ENCODE measurements at regions not wholly inside any gene's neighbourhood (a gene's known extent, or its start where the extent isn't known, plus 50 kb on each side); places are given as distances from the start of the nearest gene placed in this dataset.

DNA sequence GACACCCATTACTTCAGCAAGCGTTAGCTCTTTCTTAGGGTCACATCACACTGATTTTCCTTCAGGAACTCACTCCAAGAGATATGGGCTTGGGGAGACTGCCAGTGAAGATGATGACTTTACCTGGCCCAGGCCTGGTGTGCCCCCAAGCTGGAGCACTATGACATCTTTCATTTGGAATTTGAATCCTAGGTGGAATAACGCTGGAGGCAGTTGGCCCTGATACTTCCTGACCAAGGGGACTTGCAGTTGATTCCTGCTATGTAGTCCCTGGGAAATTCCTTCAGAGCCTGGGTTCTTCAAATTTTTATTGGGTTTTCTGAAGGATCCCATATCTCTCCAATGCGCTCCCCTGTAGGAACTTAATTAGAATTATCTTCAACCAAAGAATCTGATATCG, 114.9 kb upstream of the GUCA2B start:
- Mint-ChIP-seq H3K27ac (no peak overlapping the region), H3K36me3 (no peaks in the 10 kb centered on the region), H3K9me3 (no peaks in the 10 kb centered on the region)
- DNase-seq (ENCODE audit: low spot score in 2 of 2) = no peak
- no peak for ATAC-seq

DNA sequence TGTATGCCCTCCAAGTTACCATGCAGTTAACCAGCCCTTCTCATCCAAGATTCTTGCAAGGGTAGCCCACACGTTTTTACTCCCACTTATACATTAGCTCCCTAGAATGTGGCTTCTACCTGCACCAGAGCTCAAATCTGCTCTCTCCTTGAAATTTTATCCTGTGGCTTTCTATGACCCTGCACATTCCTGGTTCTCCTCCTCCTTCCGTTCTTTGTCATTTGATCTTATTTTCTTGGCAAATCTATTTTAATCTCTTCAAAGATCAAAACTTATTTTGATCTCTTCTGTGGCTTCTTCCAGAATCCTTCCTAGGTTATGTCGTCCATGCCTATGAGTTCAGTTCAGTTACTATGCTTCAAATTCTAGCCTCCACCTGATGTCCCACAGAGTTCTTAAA, 115.6 kb upstream of the GUCA2B start:
- Mint-ChIP-seq H3K27ac (no peak overlapping the region), H3K9me3 (no peaks in the 10 kb centered on the region)
- ATAC-seq = no peak

DNA sequence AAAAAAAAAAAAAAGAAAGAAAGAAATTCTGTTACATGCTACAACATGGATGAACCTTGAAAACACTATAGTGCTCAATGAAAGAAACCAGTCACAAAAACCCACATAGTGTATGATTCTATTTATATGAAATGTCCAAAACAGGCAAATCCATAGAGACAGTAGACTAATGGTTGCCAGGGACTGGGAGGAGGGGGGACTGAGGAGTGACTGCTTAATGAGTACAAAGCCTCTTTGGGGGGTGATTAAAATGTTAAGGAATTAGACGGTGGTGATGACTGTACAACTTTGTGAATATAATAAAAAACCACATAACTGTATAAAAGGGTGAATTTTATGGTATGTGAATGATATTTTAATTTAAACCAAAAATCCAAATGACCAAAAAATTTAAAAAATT, 116.0 kb upstream of the GUCA2B start:
- no peaks in the 10 kb centered on the region for H3K36me3 Mint-ChIP-seq
- no peak overlapping the region for H3K27ac Mint-ChIP-seq
- no peak for DNase-seq (ENCODE audit: low spot score in 2 of 2)
- no peak for ATAC-seq
- no peaks in the 10 kb centered on the region for H3K9me3 Mint-ChIP-seq

More for the DNA sequence above, 115.6 kb upstream of the GUCA2B start:
- DNase-seq (ENCODE audit: low spot score in 2 of 2) = no peak
- H3K36me3 Mint-ChIP-seq = no peaks in the 10 kb centered on the region

DNA sequence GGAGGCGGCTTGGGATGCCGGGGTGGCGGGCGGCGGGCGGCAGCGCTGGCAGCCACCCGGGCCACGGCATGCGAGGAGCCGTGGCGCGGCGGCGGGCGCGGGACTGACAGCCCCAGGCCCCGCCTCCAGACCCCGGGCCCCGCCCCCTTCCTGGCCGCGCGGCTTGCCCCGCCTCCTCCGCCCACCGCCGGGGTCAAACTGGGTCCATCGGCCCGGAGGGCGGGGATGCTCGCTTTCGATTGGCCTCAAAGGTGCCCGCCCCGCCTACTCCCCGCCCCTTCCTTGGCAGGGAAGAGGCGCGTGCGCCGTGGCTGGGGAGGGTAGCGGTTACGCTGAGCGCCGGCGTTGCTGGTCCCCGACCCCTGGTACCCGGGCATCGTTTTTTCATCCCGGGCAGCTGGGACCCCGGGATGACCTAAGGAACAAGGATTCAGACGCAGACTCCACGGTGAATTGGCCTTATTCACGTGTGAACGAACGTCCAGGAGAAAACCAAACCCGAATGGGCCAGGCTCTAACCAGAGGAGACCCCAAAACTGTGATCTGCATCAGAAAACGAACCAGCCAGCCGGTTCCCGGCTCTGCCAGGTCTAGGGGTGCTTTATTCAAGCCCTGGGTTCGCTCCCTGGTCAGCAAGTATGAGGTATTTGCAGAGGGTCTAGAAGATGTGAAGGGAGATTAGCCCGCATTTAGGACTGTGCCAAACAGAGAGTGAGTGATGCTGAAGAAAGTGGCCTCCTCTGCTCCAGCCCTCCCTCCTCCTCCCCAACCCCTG, 117.2 kb upstream of the GUCA2B start:
- Mint-ChIP-seq H3K27ac (peak overlapping the region in 1 of 2 donors; percentile 3), H3K36me3 (no peaks in the 10 kb centered on the region), H3K9me3 (peaks cover 0 to 3% of the 10 kb centered on the region in 2 donors)
- ATAC-seq (peak; percentile 93 to 95), DNase-seq (ENCODE audit: low spot score in 2 of 2) (peak; percentile 97 to 99)

DNA sequence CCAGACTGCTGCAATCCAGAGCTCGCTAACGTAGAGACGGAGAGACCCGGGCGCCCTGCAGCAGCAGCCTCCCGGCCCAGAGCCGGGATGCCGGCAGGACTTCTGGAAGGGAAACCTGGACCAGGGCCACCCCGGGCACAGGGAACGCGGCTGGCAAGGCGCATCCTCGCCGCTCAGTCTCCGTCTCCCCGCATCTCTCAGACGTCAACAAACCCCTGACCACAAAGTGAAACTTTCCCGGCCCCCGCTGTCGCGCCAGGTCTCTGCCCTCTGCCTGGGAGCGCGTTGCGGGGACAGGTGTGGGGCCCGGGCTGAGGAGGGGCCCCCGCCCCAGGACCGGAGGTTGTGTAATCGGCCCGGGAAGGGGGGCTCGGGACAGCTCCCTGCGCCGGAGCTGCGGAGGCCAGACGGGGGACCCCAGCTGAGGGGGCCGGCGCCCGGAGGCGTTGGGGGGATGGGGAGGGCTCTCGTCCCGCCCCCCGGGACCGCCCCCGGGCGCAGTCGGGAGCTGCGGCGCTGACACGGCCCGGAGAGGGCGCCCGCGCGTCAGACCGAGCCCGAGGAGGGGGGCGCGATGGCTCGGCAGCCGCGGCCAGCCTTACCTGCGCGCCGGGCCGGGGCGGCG, 116.6 kb upstream of the HIVEP3 start:
- H3K9me3 Mint-ChIP-seq = peaks cover 0 to 3% of the 10 kb centered on the region in 2 donors
- DNase-seq (ENCODE audit: low spot score in 2 of 2) (peak in 1 of 2 donors; percentile 76), ATAC-seq (peak; percentile 64 to 79)
- no peaks in the 10 kb centered on the region for H3K36me3 Mint-ChIP-seq
- peak overlapping the region in 1 of 2 donors; percentile 15 for H3K27ac Mint-ChIP-seq

DNA sequence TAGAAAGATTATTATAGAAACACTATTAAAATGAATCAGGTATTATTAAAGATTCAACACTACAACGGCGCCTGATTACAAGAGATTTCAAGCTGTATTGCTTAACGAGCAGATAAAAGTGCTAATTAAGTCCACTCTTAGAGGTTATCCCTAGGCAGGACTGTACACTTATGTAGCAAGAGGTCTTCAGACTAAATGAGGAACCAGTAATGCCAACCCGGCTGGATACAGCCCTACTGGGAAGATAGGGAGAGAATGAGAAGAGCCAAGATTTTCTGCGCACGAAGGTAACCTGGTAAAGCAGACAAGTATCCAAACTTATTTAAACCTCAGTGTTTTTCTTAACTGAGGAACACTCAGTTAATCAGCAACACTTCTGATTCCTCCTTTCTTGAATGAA, 115.7 kb upstream of the HIVEP3 start:
- ATAC-seq (no peak), DNase-seq (ENCODE audit: low spot score in 2 of 2) (no peak)
- Mint-ChIP-seq H3K36me3 (no peaks in the 10 kb centered on the region), H3K27ac (peak overlapping the region in 1 of 2 donors; percentile 15), H3K9me3 (peaks cover 0 to 3% of the 10 kb centered on the region in 2 donors)

DNA sequence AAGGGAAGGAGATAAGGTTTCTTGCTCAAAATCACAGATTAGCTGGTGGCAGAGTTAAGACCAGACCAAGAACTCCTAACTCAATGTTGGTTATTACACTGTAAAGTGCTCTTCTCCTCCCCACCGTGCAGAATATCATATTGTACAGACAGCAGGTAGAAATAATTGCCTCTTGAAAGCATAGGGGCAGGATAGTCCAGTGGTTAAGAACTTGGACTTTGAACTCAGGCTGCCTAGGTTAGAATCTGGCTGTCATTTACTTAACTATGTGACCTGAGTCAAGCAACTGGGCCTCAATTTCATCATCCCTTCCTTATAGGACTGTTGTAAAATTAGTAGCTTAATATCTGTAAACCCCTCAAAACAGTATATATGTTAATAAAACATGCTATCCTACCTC, 114.9 kb upstream of the HIVEP3 start:
- ATAC-seq (no peak), DNase-seq (ENCODE audit: low spot score in 2 of 2) (no peak)
- H3K36me3 Mint-ChIP-seq = peaks cover 0 to 5% of the 10 kb centered on the region in 2 donors
- H3K27ac Mint-ChIP-seq = no peak overlapping the region
- peaks cover 0 to 3% of the 10 kb centered on the region in 2 donors for H3K9me3 Mint-ChIP-seq

DNA sequence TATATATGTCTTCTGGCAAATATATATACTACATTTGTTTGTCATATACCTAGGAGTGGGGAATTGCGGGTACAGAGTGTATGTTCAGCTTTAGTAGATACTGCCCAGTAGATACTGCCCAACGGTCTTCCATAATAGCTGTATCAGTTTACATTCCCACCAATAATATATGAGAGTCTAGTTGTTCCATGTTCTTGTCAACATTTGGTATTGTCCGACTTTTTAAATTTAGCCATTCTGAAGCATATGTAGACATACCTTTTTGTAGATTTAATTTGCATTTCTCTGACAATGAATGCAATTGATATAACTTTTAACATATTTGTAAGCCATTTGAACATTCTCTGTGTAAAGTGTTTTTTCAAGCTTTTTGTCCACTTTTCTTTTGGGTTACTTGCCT, 99.0 kb upstream of the HIVEP3 start:
- H3K36me3 Mint-ChIP-seq = peaks cover 0 to 30% of the 10 kb centered on the region in 2 donors
- H3K27ac Mint-ChIP-seq = no peak overlapping the region
- no peak for ATAC-seq
- no peak for DNase-seq (ENCODE audit: low spot score in 2 of 2)
- peaks cover 4 to 18% of the 10 kb centered on the region in 2 donors for H3K9me3 Mint-ChIP-seq

DNA sequence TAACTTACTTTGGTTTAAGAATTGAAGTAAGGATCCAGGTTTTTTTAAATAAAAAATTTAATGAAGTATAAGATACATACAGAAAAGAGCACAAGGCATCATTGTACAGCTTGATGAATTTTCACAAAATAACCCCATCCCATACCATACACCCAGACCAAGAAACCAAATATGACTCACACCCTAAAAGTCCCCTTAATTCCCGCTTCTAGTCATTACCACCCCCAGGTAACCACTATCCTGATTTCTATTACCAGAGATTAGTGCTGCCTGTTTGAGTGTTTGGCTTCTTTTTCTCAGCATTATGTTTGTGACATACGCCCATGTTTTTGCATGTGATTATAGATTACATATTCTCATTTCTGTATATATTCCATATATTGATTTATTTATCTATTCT, 98.5 kb upstream of the HIVEP3 start:
- DNase-seq (ENCODE audit: low spot score in 2 of 2) (peak in 1 of 2 donors; percentile 22), ATAC-seq (peak; percentile 100)
- Mint-ChIP-seq H3K27ac (no peak overlapping the region), H3K36me3 (peaks cover 0 to 30% of the 10 kb centered on the region in 2 donors), H3K9me3 (peaks cover 4 to 19% of the 10 kb centered on the region in 2 donors)

DNA sequence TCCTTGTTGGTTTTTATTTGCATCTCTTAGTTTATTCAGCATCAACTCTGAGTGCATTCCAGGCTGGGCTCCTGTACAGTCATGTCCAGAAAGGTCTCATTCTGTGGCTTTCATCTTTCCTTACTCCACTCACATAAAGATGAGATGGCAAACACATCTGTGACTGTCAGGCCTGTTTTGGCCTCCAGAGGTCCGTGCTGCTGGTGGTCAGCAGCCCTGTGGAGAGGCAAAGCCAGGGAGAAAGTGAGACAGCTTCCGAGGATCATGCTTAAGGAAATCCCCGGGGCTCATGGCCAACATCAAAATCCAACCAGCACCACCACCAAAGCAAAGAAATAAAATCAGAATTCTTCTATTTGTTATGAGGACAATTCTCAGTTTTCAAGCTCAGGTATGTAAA, 96.1 kb upstream of the HIVEP3 start:
- Mint-ChIP-seq H3K27ac (no peak overlapping the region), H3K36me3 (peaks cover 0 to 39% of the 10 kb centered on the region in 2 donors), H3K9me3 (peaks cover 4 to 21% of the 10 kb centered on the region in 2 donors)
- DNase-seq (ENCODE audit: low spot score in 2 of 2) = no peak
- peak in 1 of 2 donors; percentile 43 for ATAC-seq

DNA sequence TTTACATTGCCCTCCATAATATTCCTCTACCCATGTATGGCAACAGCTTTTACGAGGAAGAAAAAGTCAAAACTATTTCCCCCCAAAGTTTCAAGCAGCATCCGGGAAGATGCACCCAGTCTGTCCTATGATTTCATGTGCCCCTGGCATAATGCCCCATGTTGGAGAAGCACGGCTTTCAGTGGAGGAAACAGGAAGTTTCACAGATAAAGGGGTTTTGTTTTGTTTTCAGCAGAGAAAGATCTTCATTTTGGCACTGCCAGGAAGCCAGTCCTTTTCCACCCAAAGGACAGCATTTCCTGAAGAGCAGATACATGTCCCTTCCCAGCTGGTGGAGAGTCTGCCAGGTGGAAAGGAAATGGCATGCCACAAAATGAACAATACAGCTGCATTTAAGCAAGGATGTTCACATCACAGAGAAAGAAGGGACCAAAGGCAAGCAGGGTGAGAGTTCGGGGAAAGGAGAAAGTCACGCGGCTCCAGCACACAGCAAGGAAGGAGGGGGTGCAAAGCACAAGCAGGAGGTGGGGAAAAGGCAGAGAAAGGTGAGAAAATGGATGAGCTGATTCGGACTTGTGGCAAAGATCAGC, 95.3 kb upstream of the HIVEP3 start:
- no peak overlapping the region for H3K27ac Mint-ChIP-seq

DNA sequence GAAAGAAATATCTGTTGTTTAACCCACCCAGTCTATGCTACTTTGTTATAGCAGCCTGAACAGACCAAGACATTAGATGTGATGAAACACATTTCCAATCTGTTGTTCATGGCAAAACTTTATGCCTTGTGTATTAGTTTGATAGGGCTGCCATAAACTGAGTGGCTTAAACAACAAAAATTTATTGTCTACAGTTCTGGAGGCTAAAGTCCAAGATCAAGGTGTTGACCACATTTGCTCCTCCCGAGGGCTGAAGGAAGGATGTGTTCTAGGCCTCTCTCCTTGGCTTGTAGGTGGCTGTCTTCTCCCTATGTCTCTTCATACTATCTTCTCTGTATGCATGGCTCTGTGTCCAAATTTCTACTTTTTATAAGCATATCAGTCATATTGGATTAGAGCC, 94.1 kb upstream of the HIVEP3 start:
- Mint-ChIP-seq H3K27ac (no peak overlapping the region), H3K9me3 (peaks cover 0 to 16% of the 10 kb centered on the region in 2 donors), H3K36me3 (peaks cover 0 to 29% of the 10 kb centered on the region in 2 donors)
- DNase-seq (ENCODE audit: low spot score in 2 of 2) (no peak), ATAC-seq (no peak)

More for the DNA sequence above, 95.3 kb upstream of the HIVEP3 start:
- H3K36me3 Mint-ChIP-seq = peaks cover 0 to 39% of the 10 kb centered on the region in 2 donors
- peaks cover 4 to 21% of the 10 kb centered on the region in 2 donors for H3K9me3 Mint-ChIP-seq
- DNase-seq (ENCODE audit: low spot score in 2 of 2) (no peak), ATAC-seq (no peak)

DNA sequence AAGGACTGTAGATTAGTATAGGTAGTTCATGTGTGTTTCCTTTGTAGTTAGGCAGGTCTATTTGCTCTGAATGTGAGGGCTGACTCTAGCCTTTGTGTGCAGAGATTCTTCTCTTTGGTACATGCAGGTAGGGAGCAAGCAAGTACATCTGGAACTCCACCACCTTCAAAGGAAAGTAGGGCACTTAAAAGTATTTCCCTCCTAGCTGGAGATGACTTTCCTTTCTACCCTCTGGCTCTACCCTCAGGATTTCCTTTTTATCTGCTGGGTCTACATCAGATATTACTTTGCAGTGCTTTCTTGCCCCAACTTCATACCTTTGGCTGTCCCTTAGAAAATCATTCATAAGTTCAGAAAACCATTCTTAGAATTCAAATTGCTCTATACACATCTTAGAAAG, 91.7 kb upstream of the HIVEP3 start:
- DNase-seq (ENCODE audit: low spot score in 2 of 2) = no peak
- Mint-ChIP-seq H3K36me3 (peaks cover 0 to 24% of the 10 kb centered on the region in 2 donors), H3K9me3 (peaks cover 0 to 16% of the 10 kb centered on the region in 2 donors), H3K27ac (no peak overlapping the region)
- ATAC-seq = no peak

DNA sequence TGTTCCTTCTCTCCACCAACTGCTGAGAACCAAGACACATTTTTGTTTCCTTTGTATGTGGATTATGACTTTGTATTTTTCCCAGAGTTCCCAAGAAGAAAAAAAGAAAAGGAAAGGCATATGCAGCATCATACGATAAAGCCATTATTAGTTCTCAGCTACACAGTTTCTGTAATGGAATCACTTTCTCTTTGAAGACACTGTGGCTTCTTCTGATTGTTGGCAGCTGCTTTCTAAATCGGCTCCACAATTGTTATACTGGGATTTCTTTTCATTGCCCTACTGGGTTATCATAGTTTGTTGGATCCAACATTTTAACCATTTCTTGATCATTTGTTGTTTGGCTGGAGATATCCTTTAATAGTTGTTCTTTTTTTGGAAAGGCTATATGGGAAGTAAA, 89.5 kb upstream of the HIVEP3 start:
- no peak for ATAC-seq
- H3K27ac Mint-ChIP-seq = no peak overlapping the region
- DNase-seq (ENCODE audit: low spot score in 2 of 2) = no peak
- peaks cover 0 to 10% of the 10 kb centered on the region in 2 donors for H3K36me3 Mint-ChIP-seq
- peaks cover 0 to 9% of the 10 kb centered on the region in 2 donors for H3K9me3 Mint-ChIP-seq

DNA sequence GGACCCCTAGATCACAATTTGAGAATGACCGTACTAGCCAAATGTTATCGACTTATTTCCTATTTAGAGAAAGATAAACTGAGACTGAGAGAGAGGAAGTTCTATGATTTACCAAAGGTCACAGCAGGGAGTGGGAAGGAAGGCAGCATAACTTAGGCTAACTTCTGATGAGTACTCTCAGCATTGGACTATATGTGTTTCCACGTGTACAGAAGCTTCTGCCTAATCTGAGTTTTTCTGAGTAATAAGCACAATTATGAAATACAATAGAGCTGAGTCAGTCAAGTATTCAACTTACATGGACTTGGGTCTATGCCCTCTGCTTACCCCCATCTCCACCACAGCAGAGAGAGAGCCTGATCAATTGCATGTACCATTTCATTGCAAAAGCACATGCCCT, 88.1 kb upstream of the HIVEP3 start:
- H3K27ac Mint-ChIP-seq = no peak overlapping the region
- DNase-seq (ENCODE audit: low spot score in 2 of 2) (no peak), ATAC-seq (no peak)
- H3K36me3 Mint-ChIP-seq = peaks cover 0 to 5% of the 10 kb centered on the region in 2 donors
- peaks cover 0 to 4% of the 10 kb centered on the region in 2 donors for H3K9me3 Mint-ChIP-seq

DNA sequence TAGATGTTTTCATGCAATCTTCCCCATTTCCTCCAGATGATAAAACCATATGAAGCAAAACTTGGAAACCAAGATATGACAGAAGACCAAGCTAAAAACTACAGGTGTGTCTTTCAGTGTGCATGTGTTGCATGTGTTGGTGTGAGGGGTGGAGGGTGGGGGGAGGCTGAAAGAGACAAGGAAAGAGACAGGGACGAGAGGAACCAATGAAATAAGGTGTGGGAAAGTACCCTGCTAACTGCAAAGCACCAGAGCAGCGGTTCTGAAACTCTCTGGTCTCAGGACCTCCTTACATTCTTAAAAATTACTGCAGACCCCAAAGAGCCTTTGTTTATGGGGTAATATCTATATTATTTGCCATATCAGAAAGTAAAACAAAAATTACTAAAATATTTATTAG, 87.4 kb upstream of the HIVEP3 start:
- no peak for DNase-seq (ENCODE audit: low spot score in 2 of 2)
- H3K27ac Mint-ChIP-seq = no peak overlapping the region
- H3K9me3 Mint-ChIP-seq = no peaks in the 10 kb centered on the region
- ATAC-seq = no peak
- no peaks in the 10 kb centered on the region for H3K36me3 Mint-ChIP-seq

DNA sequence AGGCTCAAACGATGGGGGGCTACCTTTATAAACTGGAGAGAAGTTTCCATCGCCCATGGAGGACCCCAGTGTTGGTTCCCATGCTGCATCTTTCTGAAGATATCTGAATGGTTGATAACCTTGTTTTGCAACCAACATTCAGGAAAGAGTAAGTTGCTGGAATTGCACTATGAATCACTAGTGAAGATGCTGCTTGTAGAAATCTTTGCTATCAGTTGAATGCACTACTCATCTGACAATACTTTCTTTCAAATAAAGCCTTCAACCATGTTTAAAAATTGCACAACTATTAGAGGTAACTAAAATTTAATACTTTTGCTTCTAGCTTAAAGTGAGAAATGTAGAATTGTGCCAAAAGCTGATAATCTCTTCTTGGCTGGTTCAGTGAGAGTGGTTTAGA, 86.8 kb upstream of the HIVEP3 start:
- Mint-ChIP-seq H3K9me3 (no peaks in the 10 kb centered on the region), H3K36me3 (no peaks in the 10 kb centered on the region), H3K27ac (no peak overlapping the region)
- ATAC-seq (no peak), DNase-seq (ENCODE audit: low spot score in 2 of 2) (no peak)
